Thyroid gland (tissue), 4 donors: ENCODE measurements at regions not wholly inside any gene's neighbourhood (a gene's known extent, or its start where the extent isn't known, plus 50 kb on each side); places are given as distances from the start of the nearest gene placed in this dataset.
"Not testable (repeated sequence)": the region's sequence is repeated elsewhere in the genome, so short reads cannot be mapped to it uniquely, and the experiment has no call there.

Source experiments
- DNase-seq, 2 donors: peaks; one replicate each; pipeline ENCODE4 v3.0.0-alpha.2; 2019
- H3K27ac ChIP-seq, 3 donors: fragments of 200-600 bp; sonication (generic); 1 replicate in 2 of 3; 2 replicates in 1 of 3; pipeline ENCODE4 v1.5.1; 2016 to 2019; ENCODE audit warnings: mild to moderate bottlenecking in 1 of 3, moderate library complexity in 1 of 3
- H3K27me3 ChIP-seq: fragments of 200-600 bp; sonication (generic); one replicate; pipeline ENCODE4 v1.5.1; 2019
- H3K36me3 ChIP-seq, 2 donors: fragments of 200-600 bp; sonication (generic); one replicate each; pipeline ENCODE4 v1.5.1; 2016 to 2019
- H3K4me1 ChIP-seq, 2 donors: fragments of 200-600 bp; sonication (generic); one replicate each; pipeline ENCODE4 v1.5.1; 2017 to 2019
- H3K4me3 ChIP-seq, 3 donors: fragments of 200-600 bp; sonication (generic); replicated peaks in 1 of 3; 1 replicate in 2 of 3; 2 replicates in 1 of 3; pipeline ENCODE4 v1.5.1; 2016; ENCODE audit warnings: mild to moderate bottlenecking in 1 of 3
- H3K9me3 ChIP-seq: fragments of 200-600 bp; sonication (generic); one replicate; pipeline ENCODE4 v1.5.1; 2017
- CTCF ChIP-seq, 6 experiments: fragments of 200-600 bp in 3 of 6; fragments of 450-650 bp in 3 of 6; sonication (generic) in 3 of 6; IDR thresholded peaks; one replicate each; pipeline ENCODE4 v1.5.1; 2016 to 2019; ENCODE audit warnings: antibody characterized with exemption in 6 of 6, mild to moderate bottlenecking in 2 of 6, inconsistent platforms in 1 of 6, moderate library complexity in 1 of 6
- POLR2A ChIP-seq, 2 donors: fragments of 450-650 bp; IDR thresholded peaks; one replicate each; pipeline ENCODE4 v1.6.1; 2017; ENCODE audit warnings: antibody characterized with exemption in 2 of 2, mild to moderate bottlenecking in 2 of 2, moderate library complexity in 1 of 2
- WGBS, 2 donors: methylation state at CpG; one replicate each; pipeline ENCODE4 v1.1.5; 2017; 5-methylcytosine and 5-hydroxymethylcytosine counted together
- intact Hi-C: fragments of 100-400 bp; cut with DNase I; formaldehyde crosslinking; loops from one replicate; pipeline ENCODE4 v1.15.1; 2023

GRCh38 chr7:79604841-79605240 is 151.4 kb upstream of the MAGI2 start:
- no peak for DNase-seq
- H3K27me3 ChIP-seq = no peaks in the 10 kb centered on the region
- intact Hi-C loops = no loop called here
- H3K27ac ChIP-seq = no peak overlapping the region
- H3K36me3 ChIP-seq = no peaks in the 10 kb centered on the region
- no peak for TF ChIP-seq CTCF (IDR thresholded peaks at IDR 0.05)
- no peak for TF ChIP-seq POLR2A (IDR thresholded peaks at IDR 0.05)
- WGBS, 2 donors = 88% methylated on average over 4 of the region's 4 CpGs
- H3K4me3 ChIP-seq = no peak overlapping the region
- H3K9me3 ChIP-seq = no peaks in the 10 kb centered on the region
- no peaks in the 10 kb centered on the region for H3K4me1 ChIP-seq

GRCh38 chr7:79598351-79598750 is 144.9 kb upstream of the MAGI2 start:
- Histone ChIP-seq H3K4me1 (no peaks in the 10 kb centered on the region), H3K36me3 (no peaks in the 10 kb centered on the region), H3K4me3 (no peak overlapping the region), H3K27ac (no peak overlapping the region), H3K27me3 (no peaks in the 10 kb centered on the region), H3K9me3 (no peaks in the 10 kb centered on the region)
- WGBS, 2 donors = 79 to 82% methylated on average over 3 of the region's 3 CpGs
- TF ChIP-seq CTCF (IDR thresholded peaks at IDR 0.05) = no peak
- no peak for TF ChIP-seq POLR2A (IDR thresholded peaks at IDR 0.05)
- DNase-seq = no peak
- intact Hi-C loops = no loop called here

GRCh38 chr7:79594671-79595070 is 141.2 kb upstream of the MAGI2 start:
- WGBS, 2 donors = 60 to 74% methylated on average over 5 of the region's 5 CpGs
- H3K4me3 ChIP-seq, DNase-seq, H3K27me3 ChIP-seq, H3K9me3 ChIP-seq, intact Hi-C loops, H3K4me1 ChIP-seq, H3K36me3 ChIP-seq, H3K27ac ChIP-seq: not testable (repeated sequence)

GRCh38 chr7:79593866-79594301 is 140.4 kb upstream of the MAGI2 start:
- no peaks in the 10 kb centered on the region for H3K27me3 ChIP-seq
- no peak overlapping the region for H3K27ac ChIP-seq
- no peak for DNase-seq
- TF ChIP-seq CTCF (IDR thresholded peaks at IDR 0.05) (no peak), POLR2A (IDR thresholded peaks at IDR 0.05) (no peak)
- no peaks in the 10 kb centered on the region for H3K36me3 ChIP-seq
- H3K4me1 ChIP-seq = no peaks in the 10 kb centered on the region
- no peaks in the 10 kb centered on the region for H3K9me3 ChIP-seq
- no peak overlapping the region for H3K4me3 ChIP-seq
- intact Hi-C loops = no loop called here

- Histone ChIP-seq H3K36me3 (no peaks in the 10 kb centered on the region), H3K4me1 (no peaks in the 10 kb centered on the region), H3K4me3 (no peak overlapping the region), H3K9me3 (no peaks in the 10 kb centered on the region), H3K27me3 (no peaks in the 10 kb centered on the region), H3K27ac (no peak overlapping the region)
- no peak for DNase-seq
- TF ChIP-seq CTCF (IDR thresholded peaks at IDR 0.05) = no peak
- intact Hi-C loops = no loop called here
These were observed 137.6 kb upstream of the MAGI2 start for GRCh38 chr7:79590916-79591623.

- intact Hi-C loops = no loop called here
- no peaks in the 10 kb centered on the region for H3K9me3 ChIP-seq
- no peak overlapping the region for H3K4me3 ChIP-seq
- no peaks in the 10 kb centered on the region for H3K4me1 ChIP-seq
- H3K36me3 ChIP-seq = no peaks in the 10 kb centered on the region
- 81 to 90% methylated on average over 1 of the region's 1 CpG for WGBS, 2 donors
- no peaks in the 10 kb centered on the region for H3K27me3 ChIP-seq
- no peak overlapping the region for H3K27ac ChIP-seq
- no peak for DNase-seq
- TF ChIP-seq POLR2A (IDR thresholded peaks at IDR 0.05) (no peak), CTCF (IDR thresholded peaks at IDR 0.05) (no peak)
These were observed 136.9 kb upstream of the MAGI2 start for GRCh38 chr7:79590391-79590790.
